Endothelial cell of umbilical vein (primary cell): ENCODE measurements at regions not wholly inside any gene's neighbourhood (a gene's known extent, or its start where the extent isn't known, plus 50 kb on each side); places are given as distances from the start of the nearest gene placed in this dataset.

Experiments
- BruUV-seq: library from RNA; stranded (reverse); fragments of 400-500 nt; replicated peaks from 2 replicates; lab custom pipeline; 2021; lab: Mats Ljungman, UMichigan
- CTCF ChIA-PET: fragments of 300-600, 350-600 bp; sonication (Branson Sonifier 250); formaldehyde crosslinking; loops from one replicate; lab custom pipeline; 2021; ENCODE audit warnings: antibody characterized with exemption, inconsistent platforms; lab: Charles Lee
- POLR2A ChIA-PET: fragments of 300-600, 350-600 bp; sonication (Branson Sonifier 250); formaldehyde crosslinking; loops from one replicate; lab custom pipeline; 2021; ENCODE audit warnings: antibody characterized with exemption, inconsistent platforms; lab: Charles Lee
- DNase-seq: peaks from one replicate; pipeline ENCODE4 v3.0.0-alpha.2; 2011; ENCODE audit warnings: low read depth, low spot score
- FAIRE-seq: peaks from 2 replicates; lab custom pipeline; 2011; peaks lifted over from hg19 to GRCh38; lab: Jason Lieb, UNC
- H2AFZ ChIP-seq: 2 replicates; pipeline ENCODE4 v1.6.0; 2012; ENCODE audit warnings: low read depth, low read length, control low read depth, inconsistent platforms
- H3K27ac ChIP-seq: 2 replicates; pipeline ENCODE4 v1.5.1; 2011; ENCODE audit warnings: low read depth, mild to moderate bottlenecking, control low read depth, low read length, moderate library complexity; ENCODE audit not compliant: insufficient read depth
- H3K27me3 ChIP-seq, 2 experiments: 2 replicates each; pipeline versions ENCODE4 v1.6.0 to v1.6.1; 2011; ENCODE audit warnings: low read length in 2 of 2, mixed read lengths in 1 of 2; ENCODE audit not compliant: control insufficient read depth in 2 of 2, insufficient read depth in 2 of 2
- H3K36me3 ChIP-seq, 2 experiments: 2 replicates in 1 of 2; 3 replicates in 1 of 2; pipeline ENCODE4 v1.5.1; 2011; ENCODE audit warnings: low read length in 2 of 2, mild to moderate bottlenecking in 1 of 2, moderate library complexity in 1 of 2; ENCODE audit not compliant: control insufficient read depth in 2 of 2, insufficient read depth in 2 of 2; ENCODE audit errors: extremely low read depth in 1 of 2
- H3K4me1 ChIP-seq: 3 replicates; pipeline ENCODE4 v1.5.1; 2011; ENCODE audit warnings: mild to moderate bottlenecking, low read length; ENCODE audit not compliant: control insufficient read depth, insufficient read depth; ENCODE audit errors: extremely low read depth
- H3K4me2 ChIP-seq: 2 replicates; pipeline ENCODE4 v1.6.1; 2011; ENCODE audit warnings: low read length, control low read depth, mixed read lengths; ENCODE audit not compliant: insufficient read depth
- H3K4me3 ChIP-seq, 3 experiments: fragments of 200-600 bp in 1 of 3; sonication (generic), shearing (Covaris generic) in 1 of 3; replicated peaks in 1 of 3; 2 replicates each; pipeline ENCODE4 v1.5.1; 2011 to 2016; ENCODE audit warnings: control low read depth in 3 of 3, low read length in 3 of 3, mild to moderate bottlenecking in 2 of 3, inconsistent platforms in 1 of 3, low read depth in 1 of 3, moderate library complexity in 1 of 3; ENCODE audit not compliant: insufficient read depth in 1 of 3
- H3K79me2 ChIP-seq: 2 replicates; pipeline ENCODE4 v1.6.0; 2012; ENCODE audit warnings: low read length, inconsistent platforms; ENCODE audit not compliant: control insufficient read depth, insufficient read depth
- H3K9ac ChIP-seq: replicated peaks from 2 replicates; pipeline ENCODE3; 2011; ENCODE audit warnings: low read length, control low read depth; ENCODE audit not compliant: insufficient read depth; ENCODE audit errors: extremely low read depth
- H3K9me1 ChIP-seq: replicated peaks from 3 replicates; pipeline ENCODE4 v1.6.0; 2011; ENCODE audit warnings: mild to moderate bottlenecking, low read length; ENCODE audit not compliant: control insufficient read depth, insufficient read depth; ENCODE audit errors: extremely low read depth
- H3K9me3 ChIP-seq: replicated peaks from 2 replicates; pipeline ENCODE4 v1.5.1; 2012; ENCODE audit warnings: low read length, inconsistent platforms; ENCODE audit not compliant: control insufficient read depth, insufficient read depth
- H4K20me1 ChIP-seq: replicated peaks from 2 replicates; pipeline ENCODE3; 2011; ENCODE audit warnings: mild to moderate bottlenecking, low read length; ENCODE audit not compliant: control insufficient read depth, insufficient read depth; ENCODE audit errors: extremely low read depth
- CTCF ChIP-seq, 2 donors: IDR thresholded peaks; 1 replicate in 1 of 2; 2 replicates in 1 of 2; pipeline ENCODE4 v1.5.1; 2011; ENCODE audit warnings: low read length in 2 of 2, mild to moderate bottlenecking in 2 of 2, moderate library complexity in 2 of 2, control low read depth in 1 of 2, inconsistent platforms in 1 of 2, low read depth in 1 of 2; ENCODE audit not compliant: insufficient read depth in 1 of 2; ENCODE audit errors: extremely low read depth in 1 of 2
- EZH2 ChIP-seq: IDR thresholded peaks from 2 replicates; pipeline ENCODE4 v1.6.1; 2012; ENCODE audit warnings: borderline replicate concordance, low read depth, mild to moderate bottlenecking, moderate library complexity, low read length, inconsistent platforms; ENCODE audit not compliant: severe bottlenecking
- FOS ChIP-seq: IDR thresholded peaks from 2 replicates; pipeline ENCODE4 v1.6.1; 2011; ENCODE audit warnings: mild to moderate bottlenecking, low read length, moderate library complexity, borderline replicate concordance; ENCODE audit not compliant: insufficient read depth
- GATA2 ChIP-seq: IDR thresholded peaks from 2 replicates; pipeline ENCODE4 v1.7.0; 2011; ENCODE audit warnings: low read depth, mild to moderate bottlenecking, moderate library complexity, mixed read lengths, low read length; ENCODE audit not compliant: insufficient read length, insufficient read depth
- JUN ChIP-seq: IDR thresholded peaks from 2 replicates; pipeline ENCODE4 v1.6.1; 2011; ENCODE audit warnings: borderline replicate concordance, low read depth; ENCODE audit not compliant: insufficient read length, insufficient read depth
- MAX ChIP-seq: IDR thresholded peaks from 2 replicates; pipeline ENCODE4 v1.6.1; 2011; ENCODE audit not compliant: insufficient read depth, insufficient read length
- MYC ChIP-seq: IDR thresholded peaks from one replicate; pipeline ENCODE4 v1.6.1; 2011; ENCODE audit warnings: mild to moderate bottlenecking, low read depth, low read length
- POLR2A ChIP-seq: IDR thresholded peaks from 2 replicates; pipeline ENCODE4 v1.6.1; 2012; ENCODE audit warnings: low read depth, mild to moderate bottlenecking, control low read depth, low read length
- POLR2AphosphoS5 ChIP-seq: IDR thresholded peaks from 2 replicates; pipeline ENCODE4 v1.6.1; 2012; ENCODE audit warnings: low read depth, mild to moderate bottlenecking, control low read depth, low read length, moderate library complexity; ENCODE audit not compliant: insufficient read depth
- dilution Hi-C: fragments of 300-500 bp; cut with MboI; formaldehyde crosslinking; loops from one replicate; pipeline ENCODE4 v1.15.0; 2019; ENCODE audit warnings: low sequenced_read_pairs; ENCODE audit not compliant: extremely low pct_ligation_motif_present
- intact Hi-C: fragments of 100-400 bp; cut with micrococcal nuclease; formaldehyde crosslinking; loops from one replicate; pipeline ENCODE4 v1.10.0; 2022

GRCh38 chr15:70528270-70528706 is 235.1 kb downstream of the UACA start:
- no TSS peak for BruUV-seq
- Histone ChIP-seq H3K27me3 (peaks cover 0 to 6% of the 10 kb centered on the region in 2 experiments), H4K20me1 (no peaks in the 10 kb centered on the region), H3K36me3 (no peaks in the 10 kb centered on the region), H3K9me1 (no peaks in the 10 kb centered on the region), H3K4me1 (peaks cover 5% of the 10 kb centered on the region), H3K9me3 (no peaks in the 10 kb centered on the region), H3K4me2 (peak overlapping the region; percentile 34), H3K79me2 (no peaks in the 10 kb centered on the region), H3K9ac (no peak overlapping the region), H2AFZ (peak overlapping the region; percentile 58), H3K27ac (no peak overlapping the region), H3K4me3 (no peak overlapping the region)
- intact Hi-C loops (no loop called here), dilution Hi-C loops (no loop called here)
- POLR2A ChIA-PET = interaction anchor here (0.5 to 0.7 kb wide), 2 partner anchors 1125 to 1453 kb away, joined by 3 to 6 read pairs; no protein-coding TSS in a partner anchor
- TF ChIP-seq CTCF (IDR thresholded peaks at IDR 0.05; ENCODE audit: extremely low read depth in 1 of 2, insufficient read depth in 1 of 2, low read depth in 1 of 2, low read length in 2 of 2) (no peak), GATA2 (peak; percentile 55), MYC (no peak), MAX (no peak)
- FAIRE-seq = peak; percentile 79
- peak; percentile 70 for DNase-seq
- CTCF ChIA-PET = interaction anchor here (0.7 to 1.6 kb wide), 5 partner anchors 8 to 23 kb away, joined by 3 to 5 read pairs (median 3); no protein-coding TSS in a partner anchor

- H3K27me3 ChIP-seq = peaks cover 0 to 4% of the 10 kb centered on the region in 2 experiments
- H3K27ac ChIP-seq = no peak overlapping the region
- FAIRE-seq (no peak), DNase-seq (no peak)
- intact Hi-C loops (no loop called here), dilution Hi-C loops (no loop called here)
- H3K9me3 ChIP-seq = no peaks in the 10 kb centered on the region
- H3K4me1 ChIP-seq = peaks cover 5% of the 10 kb centered on the region
- CTCF ChIA-PET = no interaction called here
- H3K36me3 ChIP-seq = no peaks in the 10 kb centered on the region
- H3K4me3 ChIP-seq = no peak overlapping the region
- no peak overlapping the region for H3K4me2 ChIP-seq
- POLR2A ChIA-PET = no interaction called here
- no peak overlapping the region for H3K9ac ChIP-seq
- H3K9me1 ChIP-seq = no peaks in the 10 kb centered on the region
- no peak overlapping the region for H2AFZ ChIP-seq
- H3K79me2 ChIP-seq = no peaks in the 10 kb centered on the region
- BruUV-seq = no TSS peak
- no peak for TF ChIP-seq JUN
- TF ChIP-seq EZH2 = no peak
- TF ChIP-seq CTCF (IDR thresholded peaks at IDR 0.05; ENCODE audit: extremely low read depth in 1 of 2, insufficient read depth in 1 of 2, low read depth in 1 of 2, low read length in 2 of 2) = no peak
- no peak for TF ChIP-seq MAX
- TF ChIP-seq GATA2 = no peak
- TF ChIP-seq POLR2AphosphoS5 = no peak
- TF ChIP-seq POLR2A = no peak
- TF ChIP-seq MYC = no peak
- no peak for TF ChIP-seq FOS
- H4K20me1 ChIP-seq = no peaks in the 10 kb centered on the region
These were observed 236.4 kb downstream of the UACA start for GRCh38 chr15:70526974-70527325.
